Mucosa of rectum (tissue), 2 donors: ENCODE measurements at regions not wholly inside any gene's neighbourhood (a gene's known extent, or its start where the extent isn't known, plus 50 kb on each side); places are given as distances from the start of the nearest gene placed in this dataset.

Experiments
- H3K27ac ChIP-seq, 2 donors: one replicate each; pipeline ENCODE4 v1.7.0; 2013; ENCODE audit warnings: inconsistent platforms in 2 of 2, low read depth in 2 of 2, low read length in 2 of 2
- H3K27me3 ChIP-seq, 2 donors: one replicate each; pipeline ENCODE4 v1.7.0; 2013; ENCODE audit warnings: low read length in 2 of 2; ENCODE audit not compliant: control insufficient read depth in 2 of 2, insufficient read depth in 2 of 2
- H3K36me3 ChIP-seq, 2 donors: one replicate each; pipeline ENCODE4 v1.7.0; 2013; ENCODE audit warnings: low read length in 2 of 2; ENCODE audit not compliant: control insufficient read depth in 2 of 2, insufficient read depth in 2 of 2
- H3K4me1 ChIP-seq, 2 donors: one replicate each; pipeline ENCODE4 v1.7.0; 2013; ENCODE audit warnings: low read length in 2 of 2, mild to moderate bottlenecking in 1 of 2; ENCODE audit not compliant: control insufficient read depth in 2 of 2, insufficient read depth in 2 of 2
- H3K4me3 ChIP-seq, 2 donors: one replicate each; pipeline ENCODE4 v1.7.0; 2013; ENCODE audit warnings: low read length in 2 of 2
- H3K9ac ChIP-seq, 2 donors: one replicate each; pipeline ENCODE4 v1.7.0; 2013; ENCODE audit warnings: low read length in 2 of 2, low read depth in 1 of 2, mild to moderate bottlenecking in 1 of 2
- H3K9me3 ChIP-seq, 2 donors: one replicate each; pipeline ENCODE4 v1.7.0; 2013; ENCODE audit warnings: low read length in 2 of 2; ENCODE audit not compliant: control insufficient read depth in 2 of 2
- donor health status: healthy.
- donor health status: Normal muscosa, but diverticular disease.

GRCh38 chr14:96723946-96724345, 73.2 kb upstream of the VRK1 start:
- Histone ChIP-seq H3K27ac (no peak overlapping the region), H3K36me3 (no peaks in the 10 kb centered on the region), H3K9me3 (no peaks in the 10 kb centered on the region), H3K4me3 (no peak overlapping the region), H3K27me3 (no peaks in the 10 kb centered on the region), H3K4me1 (no peaks in the 10 kb centered on the region), H3K9ac (no peak overlapping the region)

GRCh38 chr14:96725232-96725631, 72.0 kb upstream of the VRK1 start:
- Histone ChIP-seq H3K36me3 (no peaks in the 10 kb centered on the region), H3K9ac (no peak overlapping the region), H3K4me3 (no peak overlapping the region), H3K4me1 (no peaks in the 10 kb centered on the region), H3K27ac (no peak overlapping the region), H3K27me3 (no peaks in the 10 kb centered on the region), H3K9me3 (no peaks in the 10 kb centered on the region)

- Histone ChIP-seq H3K27me3 (peaks cover 0 to 5% of the 10 kb centered on the region in 2 donors), H3K4me1 (no peaks in the 10 kb centered on the region), H3K4me3 (no peak overlapping the region), H3K9me3 (no peaks in the 10 kb centered on the region), H3K36me3 (no peaks in the 10 kb centered on the region), H3K9ac (no peak overlapping the region), H3K27ac (no peak overlapping the region)
These were observed 70.1 kb upstream of the VRK1 start for GRCh38 chr14:96727073-96727472.

GRCh38 chr14:96727491-96727890, 69.7 kb upstream of the VRK1 start:
- no peak overlapping the region for H3K4me3 ChIP-seq
- H3K36me3 ChIP-seq: no peaks in the 10 kb centered on the region
- no peaks in the 10 kb centered on the region for H3K9me3 ChIP-seq
- peaks cover 0 to 5% of the 10 kb centered on the region in 2 donors for H3K27me3 ChIP-seq
- no peaks in the 10 kb centered on the region for H3K4me1 ChIP-seq
- no peak overlapping the region for H3K27ac ChIP-seq
- H3K9ac ChIP-seq: no peak overlapping the region

- no peaks in the 10 kb centered on the region for H3K36me3 ChIP-seq
- H3K9ac ChIP-seq: no peak overlapping the region
- no peak overlapping the region for H3K27ac ChIP-seq
- H3K27me3 ChIP-seq: peaks cover 0 to 5% of the 10 kb centered on the region in 2 donors
- H3K9me3 ChIP-seq: no peaks in the 10 kb centered on the region
- H3K4me1 ChIP-seq: no peaks in the 10 kb centered on the region
- no peak overlapping the region for H3K4me3 ChIP-seq
These were observed 69.0 kb upstream of the VRK1 start for GRCh38 chr14:96727980-96728717.

DNA sequence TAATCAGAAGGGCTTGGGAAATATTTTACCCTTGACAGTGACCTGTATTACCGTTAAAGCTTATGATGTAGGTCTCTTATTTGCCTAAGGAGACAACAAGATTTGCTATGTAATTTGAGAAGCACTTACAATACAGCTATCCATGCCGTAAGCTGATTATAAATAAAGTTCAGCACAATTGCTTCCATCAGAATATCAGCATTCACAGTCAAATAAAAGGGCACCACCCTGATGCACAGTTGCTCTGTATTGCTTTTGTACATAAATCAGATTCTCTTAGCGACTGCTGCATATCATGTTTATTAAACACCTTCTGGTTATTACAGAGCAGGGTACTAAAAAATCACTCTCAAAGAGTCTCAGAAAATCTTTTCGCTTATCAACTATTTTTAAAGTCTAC, 67.3 kb upstream of the VRK1 start:
- Histone ChIP-seq H3K36me3 (no peaks in the 10 kb centered on the region), H3K27ac (no peak overlapping the region), H3K4me3 (no peak overlapping the region), H3K9me3 (no peaks in the 10 kb centered on the region), H3K27me3 (peaks cover 4 to 15% of the 10 kb centered on the region in 2 donors), H3K4me1 (no peaks in the 10 kb centered on the region), H3K9ac (no peak overlapping the region)

GRCh38 chr14:96730386-96730785, 66.8 kb upstream of the VRK1 start:
- Histone ChIP-seq H3K27ac (no peak overlapping the region), H3K9ac (no peak overlapping the region), H3K4me1 (no peaks in the 10 kb centered on the region), H3K4me3 (no peak overlapping the region), H3K27me3 (peaks cover 4 to 16% of the 10 kb centered on the region in 2 donors), H3K9me3 (no peaks in the 10 kb centered on the region), H3K36me3 (no peaks in the 10 kb centered on the region)

- Histone ChIP-seq H3K36me3 (no peaks in the 10 kb centered on the region), H3K4me1 (no peaks in the 10 kb centered on the region), H3K9ac (no peak overlapping the region), H3K9me3 (no peaks in the 10 kb centered on the region), H3K27me3 (peaks cover 14 to 32% of the 10 kb centered on the region in 2 donors), H3K4me3 (no peak overlapping the region), H3K27ac (no peak overlapping the region)
These were observed 63.0 kb upstream of the VRK1 start for GRCh38 chr14:96734076-96734622.

DNA sequence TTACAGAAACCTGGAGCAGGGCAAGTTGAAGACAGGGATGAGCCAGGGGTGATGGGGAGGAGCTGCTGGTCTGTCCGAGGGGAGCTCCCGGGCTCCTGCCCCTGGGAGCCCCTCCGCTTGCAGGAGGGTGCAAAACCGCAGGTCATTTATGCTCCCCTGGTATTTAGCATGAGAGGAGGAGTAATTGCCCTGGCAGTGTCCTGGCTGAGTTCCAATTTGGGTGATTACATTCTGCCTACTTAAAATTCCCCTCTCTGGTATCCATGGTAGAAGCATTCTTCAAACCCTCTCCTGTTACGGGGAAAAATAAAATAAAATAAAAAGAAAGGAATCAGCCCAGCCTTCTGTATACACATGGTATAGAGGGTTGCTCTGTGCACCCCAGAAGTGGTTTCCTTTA, 61.7 kb upstream of the VRK1 start:
- Histone ChIP-seq H3K4me3 (no peak overlapping the region), H3K9me3 (no peaks in the 10 kb centered on the region), H3K4me1 (no peaks in the 10 kb centered on the region), H3K36me3 (no peaks in the 10 kb centered on the region), H3K9ac (no peak overlapping the region), H3K27ac (no peak overlapping the region), H3K27me3 (peaks cover 25 to 40% of the 10 kb centered on the region in 2 donors)

DNA sequence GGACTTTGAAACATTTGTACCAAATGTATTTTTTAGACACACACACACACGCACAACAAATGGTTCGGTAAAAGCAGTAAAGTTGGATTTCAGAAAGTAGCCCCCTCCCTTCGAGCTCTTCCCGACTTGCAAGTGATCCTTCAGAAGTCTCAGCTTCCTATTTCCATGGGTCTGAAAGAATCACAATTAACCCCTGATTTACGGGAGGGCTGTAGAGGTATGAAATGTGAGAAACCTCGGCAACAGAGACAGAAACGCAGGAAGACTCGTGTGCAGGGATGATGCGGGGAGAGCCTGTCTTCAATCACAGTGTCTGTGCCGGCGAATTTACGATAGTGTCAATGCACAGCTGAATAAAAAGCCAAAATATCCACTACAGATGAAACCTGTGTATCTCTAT, 60.7 kb upstream of the VRK1 start:
- H3K4me3 ChIP-seq: no peak overlapping the region
- H3K4me1 ChIP-seq: peaks cover 0 to 2% of the 10 kb centered on the region in 2 donors
- no peak overlapping the region for H3K9ac ChIP-seq
- no peak overlapping the region for H3K27ac ChIP-seq
- H3K9me3 ChIP-seq: no peaks in the 10 kb centered on the region
- H3K27me3 ChIP-seq: peaks cover 31 to 40% of the 10 kb centered on the region in 2 donors
- no peaks in the 10 kb centered on the region for H3K36me3 ChIP-seq
